BJ (cell line): ENCODE measurements at regions not wholly inside any gene's neighbourhood (a gene's known extent, or its start where the extent isn't known, plus 50 kb on each side); places are given as distances from the start of the nearest gene placed in this dataset.

ENCODE experiments used
- CTCF ChIA-PET: fragments of 350-600 bp; formaldehyde crosslinking; extraction: SDS; loops from one replicate; lab custom pipeline; 2021; ENCODE audit warnings: antibody characterized with exemption, inconsistent platforms; lab: Yijun Ruan, JAX
- POLR2A ChIA-PET: fragments of 300-600 bp; sonication (Branson Sonifier 250); formaldehyde crosslinking; extraction: SDS; loops from one replicate; lab custom pipeline; 2021; ENCODE audit warnings: antibody characterized with exemption; lab: Charles Lee
- DNase-seq: peaks from one replicate; pipeline ENCODE4 v3.0.0-alpha.2; 2011; ENCODE audit warnings: low read depth
- H3K27me3 ChIP-seq: 2 replicates; pipeline ENCODE4 v1.6.0; 2011; ENCODE audit warnings: low read length; ENCODE audit not compliant: control insufficient read depth, insufficient read depth
- H3K36me3 ChIP-seq: 2 replicates; pipeline ENCODE4 v1.5.1; 2011; ENCODE audit warnings: low read length; ENCODE audit not compliant: control insufficient read depth, insufficient read depth
- H3K4me3 ChIP-seq: 2 replicates; pipeline ENCODE4 v1.5.1; 2011; ENCODE audit warnings: low read depth, mild to moderate bottlenecking, control low read depth, low read length
- CTCF ChIP-seq: IDR thresholded peaks from 2 replicates; pipeline ENCODE4 v1.5.1; 2011; ENCODE audit warnings: low read depth, mild to moderate bottlenecking, control low read depth, inconsistent platforms, low read length, moderate library complexity; ENCODE audit not compliant: insufficient read depth

DNA sequence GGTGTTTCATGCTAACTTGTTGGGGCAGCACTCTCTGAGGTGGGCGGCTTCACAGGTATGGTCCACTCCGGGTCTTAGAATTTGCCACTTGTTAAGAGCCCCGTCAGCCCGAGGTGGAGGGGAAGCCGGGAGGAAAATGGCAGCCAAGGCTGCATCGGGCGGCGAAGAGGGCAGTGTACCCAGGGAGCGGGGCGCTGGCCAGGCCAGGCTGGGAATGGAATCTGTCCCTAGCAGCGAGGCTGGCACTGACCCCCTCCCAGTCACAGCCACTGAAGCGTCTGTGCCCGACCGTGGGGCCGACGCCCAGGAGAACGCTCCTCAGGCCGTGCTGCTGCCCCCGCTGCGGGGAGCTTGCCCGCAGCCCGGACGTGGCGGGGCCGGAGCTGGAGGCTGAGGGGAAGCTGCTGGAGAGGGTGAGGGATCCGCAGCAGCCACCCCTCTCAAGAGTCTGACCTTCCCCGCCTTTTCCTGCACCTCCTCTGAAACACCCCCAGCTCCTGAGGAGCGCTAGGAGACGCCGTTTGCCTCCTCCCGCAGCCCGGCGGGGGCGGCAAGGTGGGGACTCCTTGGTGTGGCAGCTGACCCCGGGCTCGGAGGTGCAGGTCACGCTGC is 313.8 kb upstream of the SPRY2 start:
- H3K4me3 ChIP-seq: no peak overlapping the region
- ChIA-PET CTCF (no interaction called here), POLR2A (no interaction called here)
- no peaks in the 10 kb centered on the region for H3K27me3 ChIP-seq
- no peak for TF ChIP-seq CTCF
- DNase-seq: no peak
- H3K36me3 ChIP-seq: no peaks in the 10 kb centered on the region

DNA sequence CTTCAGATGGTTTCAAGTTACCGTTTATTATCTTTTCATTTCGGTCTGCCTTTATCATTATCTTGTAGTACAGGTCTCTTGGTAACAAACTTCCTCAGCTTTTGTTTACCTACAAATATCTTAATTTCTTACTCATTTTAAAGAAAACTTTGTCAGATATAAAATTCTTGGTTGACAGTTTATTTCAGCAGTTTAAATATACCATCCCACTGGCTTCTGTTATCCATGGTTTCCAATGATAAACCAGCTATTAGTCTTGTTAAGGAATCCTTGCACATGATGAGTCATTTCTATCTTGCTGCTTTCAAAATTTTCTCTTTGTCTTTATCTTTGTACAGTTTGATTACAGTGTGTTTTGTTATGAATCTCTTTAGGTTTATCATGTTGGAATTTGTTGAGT is 308.3 kb upstream of the SPRY2 start:
- no peak overlapping the region for H3K4me3 ChIP-seq
- no peaks in the 10 kb centered on the region for H3K36me3 ChIP-seq
- H3K27me3 ChIP-seq: no peaks in the 10 kb centered on the region
- DNase-seq: no peak
- TF ChIP-seq CTCF: no peak
- ChIA-PET POLR2A (no interaction called here), CTCF (no interaction called here)

GRCh38 chr13:80642641-80643040 is 301.7 kb upstream of the SPRY2 start:
- CTCF ChIA-PET: no interaction called here
- Histone ChIP-seq H3K4me3 (no peak overlapping the region), H3K27me3 (no peaks in the 10 kb centered on the region), H3K36me3 (no peaks in the 10 kb centered on the region)
- POLR2A ChIA-PET: no interaction called here
- no peak for DNase-seq
- no peak for TF ChIP-seq CTCF

DNA sequence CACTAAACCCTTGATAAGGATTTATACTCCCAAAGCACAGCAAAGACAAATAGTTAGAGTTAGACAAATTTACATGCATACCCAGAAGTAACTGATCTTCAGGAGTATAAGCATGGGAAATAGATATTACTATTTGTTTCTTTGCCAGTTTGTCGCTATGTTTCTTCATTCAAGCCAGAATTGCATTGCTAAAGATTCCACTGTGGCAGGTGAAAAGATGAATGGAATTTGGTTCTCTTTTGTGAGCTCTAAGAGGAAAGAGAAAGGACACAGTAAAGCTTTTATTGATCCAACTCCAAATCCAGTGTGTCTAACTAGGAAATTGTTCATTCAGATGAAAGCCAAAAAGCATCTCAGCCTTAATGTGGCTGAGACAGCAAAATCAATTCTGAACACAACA is 292.3 kb upstream of the SPRY2 start:
- DNase-seq: no peak
- no peaks in the 10 kb centered on the region for H3K27me3 ChIP-seq
- no peak overlapping the region for H3K4me3 ChIP-seq
- ChIA-PET POLR2A (no interaction called here), CTCF (no interaction called here)
- TF ChIP-seq CTCF: no peak
- H3K36me3 ChIP-seq: no peaks in the 10 kb centered on the region

- Histone ChIP-seq H3K27me3 (no peaks in the 10 kb centered on the region), H3K4me3 (no peak overlapping the region), H3K36me3 (no peaks in the 10 kb centered on the region)
- no peak for TF ChIP-seq CTCF
- ChIA-PET POLR2A (no interaction called here), CTCF (no interaction called here)
- DNase-seq: no peak
Measured at GRCh38 chr13:80630685-80631121, 289.8 kb upstream of the SPRY2 start.
